ENCODE measurements at regions not wholly inside any gene's neighbourhood (a gene's known extent, or its start where the extent isn't known, plus 50 kb on each side); places are given as distances from the start of the nearest gene placed in this dataset.

DNA sequence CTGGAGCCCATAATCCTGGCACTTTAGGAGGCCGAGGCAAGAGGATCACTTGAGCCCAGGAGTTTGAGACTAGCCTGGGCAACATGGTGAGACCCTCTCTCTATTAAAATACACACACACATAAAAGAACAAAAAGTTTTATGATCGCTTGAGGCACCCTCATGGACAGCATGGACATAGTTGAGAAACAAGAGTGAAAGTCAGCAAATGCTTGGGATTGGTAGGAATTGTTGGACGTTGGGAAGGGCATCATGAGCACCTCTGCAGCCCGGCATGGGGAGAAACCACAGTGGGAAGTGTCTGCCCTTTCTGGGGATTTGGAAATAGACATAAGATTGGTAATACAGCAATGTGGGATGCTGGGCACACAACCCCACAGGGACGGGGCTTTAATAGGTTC, 231.9 kb upstream of the FOXN3 start:
- Histone ChIP-seq H3K27ac (no peak overlapping the region), H3K27me3 (no peaks in the 10 kb centered on the region), H3K36me3 (no peaks in the 10 kb centered on the region), H3K4me3 (no peak overlapping the region), H3K9me3 (no peaks in the 10 kb centered on the region), H3K4me1 (no peaks in the 10 kb centered on the region)
- WGBS, 4 donors: 90 to 94% (median 92%) methylated on average over 5 of the region's 5 CpGs
- ATAC-seq (no peak), DNase-seq (no peak)
- TF ChIP-seq, protein P1, sequence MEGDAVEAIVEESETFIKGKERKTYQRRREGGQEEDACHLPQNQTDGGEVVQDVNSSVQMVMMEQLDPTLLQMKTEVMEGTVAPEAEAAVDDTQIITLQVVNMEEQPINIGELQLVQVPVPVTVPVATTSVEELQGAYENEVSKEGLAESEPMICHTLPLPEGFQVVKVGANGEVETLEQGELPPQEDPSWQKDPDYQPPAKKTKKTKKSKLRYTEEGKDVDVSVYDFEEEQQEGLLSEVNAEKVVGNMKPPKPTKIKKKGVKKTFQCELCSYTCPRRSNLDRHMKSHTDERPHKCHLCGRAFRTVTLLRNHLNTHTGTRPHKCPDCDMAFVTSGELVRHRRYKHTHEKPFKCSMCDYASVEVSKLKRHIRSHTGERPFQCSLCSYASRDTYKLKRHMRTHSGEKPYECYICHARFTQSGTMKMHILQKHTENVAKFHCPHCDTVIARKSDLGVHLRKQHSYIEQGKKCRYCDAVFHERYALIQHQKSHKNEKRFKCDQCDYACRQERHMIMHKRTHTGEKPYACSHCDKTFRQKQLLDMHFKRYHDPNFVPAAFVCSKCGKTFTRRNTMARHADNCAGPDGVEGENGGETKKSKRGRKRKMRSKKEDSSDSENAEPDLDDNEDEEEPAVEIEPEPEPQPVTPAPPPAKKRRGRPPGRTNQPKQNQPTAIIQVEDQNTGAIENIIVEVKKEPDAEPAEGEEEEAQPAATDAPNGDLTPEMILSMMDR (IDR thresholded peaks at IDR 0.05): no peak
- TF ChIP-seq POLR2A (IDR thresholded peaks at IDR 0.05): no peak
- intact Hi-C loops (cut with DNase I): no loop called here

DNA sequence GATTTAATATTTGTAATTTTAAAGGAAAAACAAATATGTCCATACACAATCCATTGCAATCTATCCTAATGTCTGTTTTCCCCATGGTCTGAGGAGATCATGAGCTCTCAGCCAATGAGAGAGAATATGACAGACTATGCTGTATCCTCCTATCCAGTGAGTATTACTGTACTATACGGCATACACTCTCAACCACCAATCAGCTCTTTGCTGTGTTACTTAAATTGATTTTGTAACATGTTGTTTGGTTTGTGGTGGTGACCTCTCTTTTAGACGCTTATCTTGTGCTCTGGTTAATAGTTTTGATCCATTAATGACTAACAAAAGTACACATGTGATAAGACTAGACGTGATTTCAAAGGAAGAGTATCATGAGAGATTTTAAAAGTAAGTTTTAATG, 231.5 kb upstream of the FOXN3 start:
- no peak for DNase-seq
- Histone ChIP-seq H3K27ac (no peak overlapping the region), H3K4me3 (no peak overlapping the region), H3K4me1 (no peaks in the 10 kb centered on the region), H3K27me3 (no peaks in the 10 kb centered on the region), H3K9me3 (no peaks in the 10 kb centered on the region), H3K36me3 (no peaks in the 10 kb centered on the region)
- no peak for ATAC-seq
- intact Hi-C loops (cut with DNase I): no loop called here
- 85 to 86% (median 86%) methylated on average over 3 of the region's 3 CpGs for WGBS, 4 donors
- TF ChIP-seq POLR2A (IDR thresholded peaks at IDR 0.05): no peak
- TF ChIP-seq, protein P1 (IDR thresholded peaks at IDR 0.05): no peak

DNA sequence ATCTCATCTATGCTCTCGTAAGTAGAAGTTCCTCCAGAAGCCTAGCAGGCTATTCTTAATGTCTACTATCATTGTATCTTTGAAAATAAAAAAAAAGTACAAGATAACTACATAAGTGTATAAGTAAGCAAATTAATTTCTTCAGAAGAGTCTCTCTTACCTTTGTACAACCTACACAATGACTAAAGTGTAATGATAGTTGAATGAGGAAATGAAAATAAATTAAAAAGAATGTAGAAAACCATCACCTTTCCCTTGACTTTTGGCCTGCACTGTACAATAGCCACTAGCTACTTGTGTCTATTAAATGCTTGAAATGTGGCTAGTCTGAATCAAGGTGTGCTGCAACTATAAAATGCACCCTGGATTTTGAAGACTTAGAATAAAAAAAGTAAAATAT, 229.9 kb upstream of the FOXN3 start:
- Histone ChIP-seq H3K27me3 (no peaks in the 10 kb centered on the region), H3K27ac (no peak overlapping the region), H3K9me3 (no peaks in the 10 kb centered on the region), H3K4me1 (no peaks in the 10 kb centered on the region), H3K4me3 (no peak overlapping the region), H3K36me3 (no peaks in the 10 kb centered on the region)
- no peak for ATAC-seq
- DNase-seq: no peak
- no peak for TF ChIP-seq POLR2A (IDR thresholded peaks at IDR 0.05)
- TF ChIP-seq, protein P1 (IDR thresholded peaks at IDR 0.05): no peak
- intact Hi-C loops (cut with DNase I): no loop called here
- 93 to 100% (median 98%) methylated on average over 1 of the region's 1 CpG for WGBS, 4 donors

DNA sequence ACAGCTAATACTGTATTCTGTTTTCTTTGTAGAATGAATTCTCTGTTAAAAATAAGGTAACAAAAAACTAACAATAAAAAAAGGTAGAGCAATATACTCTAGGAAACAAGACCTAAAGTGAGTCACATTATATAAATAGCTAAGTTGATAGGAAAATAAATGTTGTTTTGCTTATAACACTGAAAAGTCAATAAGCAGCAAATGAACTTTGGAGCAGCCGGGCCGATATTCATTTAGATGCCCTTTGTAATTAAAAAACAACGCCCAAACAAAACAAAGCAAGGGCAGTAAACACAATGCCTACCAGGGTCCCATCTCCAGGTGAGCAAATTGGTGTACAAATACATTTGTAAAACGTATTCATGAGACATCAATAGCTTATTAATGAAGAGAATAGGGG, 227.6 kb upstream of the FOXN3 start:
- TF ChIP-seq POLR2A (IDR thresholded peaks at IDR 0.05): no peak
- TF ChIP-seq, protein P1 (IDR thresholded peaks at IDR 0.05): no peak

More for the DNA sequence above, 227.6 kb upstream of the FOXN3 start:
- Histone ChIP-seq H3K4me3 (no peak overlapping the region), H3K27me3 (no peaks in the 10 kb centered on the region), H3K36me3 (no peaks in the 10 kb centered on the region), H3K27ac (no peak overlapping the region), H3K4me1 (no peaks in the 10 kb centered on the region), H3K9me3 (peaks cover 0 to 3% (median 0%) of the 10 kb centered on the region in 12 donors)
- ATAC-seq: no peak
- no peak for DNase-seq
- WGBS, 4 donors: 83 to 96% (median 94%) methylated on average over 4 of the region's 4 CpGs
- intact Hi-C loops (cut with DNase I): no loop called here

All from heart left ventricle (tissue), 16 donors.